SU-DHL-6 (cell line): ENCODE measurements at regions not wholly inside any gene's neighbourhood (a gene's known extent, or its start where the extent isn't known, plus 50 kb on each side); places are given as distances from the start of the nearest gene placed in this dataset.

Experiments used
- H2AFZ ChIP-seq: fragments of 200-600 bp; sonication (generic); 2 replicates; pipeline ENCODE4 v1.6.1; 2014; ENCODE audit warnings: low read depth, mild to moderate bottlenecking, moderate library complexity, mixed read lengths, antibody characterized with exemption, low read length; ENCODE audit not compliant: severe bottlenecking
- H3F3A ChIP-seq: fragments of 200-600 bp; shearing (Covaris generic); 2 replicates; pipeline ENCODE4 v1.6.0; 2016; ENCODE audit warnings: antibody characterized with exemption, mild to moderate bottlenecking; ENCODE audit not compliant: insufficient read depth
- H3K27ac ChIP-seq: fragments of 200-600 bp; sonication (generic); 2 replicates; pipeline ENCODE4 v1.5.1; 2016; ENCODE audit warnings: low read depth, mild to moderate bottlenecking, low read length, moderate library complexity, mixed read lengths
- H3K27me3 ChIP-seq: fragments of 200-600 bp; sonication (generic), shearing (Covaris generic); 2 replicates; pipeline ENCODE4 v1.6.0; 2014; ENCODE audit warnings: mild to moderate bottlenecking, low read length
- H3K36me3 ChIP-seq: fragments of 200-600 bp; sonication (generic); 2 replicates; pipeline ENCODE4 v1.6.1; 2014; ENCODE audit warnings: mild to moderate bottlenecking, low read length, mixed read lengths
- H3K4me2 ChIP-seq: fragments of 300-600, 200-600 bp; shearing (Covaris generic), sonication (generic); 2 replicates; pipeline ENCODE4 v1.6.0; 2014; ENCODE audit warnings: low read length, low read depth, mild to moderate bottlenecking; ENCODE audit not compliant: poor library complexity, severe bottlenecking
- H3K4me3 ChIP-seq: fragments of 200-600 bp; sonication (generic); 2 replicates; pipeline ENCODE4 v1.5.1; 2014; ENCODE audit warnings: antibody characterized with exemption, low read length, mild to moderate bottlenecking, mixed read lengths; ENCODE audit not compliant: insufficient read depth, poor library complexity, severe bottlenecking
- H3K79me2 ChIP-seq: fragments of 200-600 bp; sonication (generic); 2 replicates; pipeline ENCODE4 v1.6.1; 2014; ENCODE audit warnings: mild to moderate bottlenecking, low read length, moderate library complexity; ENCODE audit not compliant: insufficient read depth
- H3K9ac ChIP-seq: fragments of 200-600 bp; sonication (generic); 2 replicates; pipeline ENCODE4 v1.7.0; 2014; ENCODE audit warnings: mild to moderate bottlenecking, low read length
- H3K9me2 ChIP-seq: fragments of 200-600 bp; sonication (generic); replicated peaks from 2 replicates; pipeline ENCODE4 v1.6.1; 2014; ENCODE audit warnings: low read length; ENCODE audit not compliant: insufficient read depth
- H3K9me3 ChIP-seq: fragments of 200-600 bp; sonication (generic); 2 replicates; pipeline ENCODE4 v1.6.1; 2014; ENCODE audit warnings: low read length, mixed read lengths; ENCODE audit not compliant: insufficient read depth
- H4K20me1 ChIP-seq: fragments of 200-600 bp; sonication (generic); 2 replicates; pipeline ENCODE4 v1.6.1; 2014; ENCODE audit warnings: low read depth, mild to moderate bottlenecking, antibody characterized with exemption, low read length, moderate library complexity, mixed read lengths
- CTCF ChIP-seq: fragments of 200-600 bp; sonication (generic); IDR thresholded peaks from one replicate; pipeline ENCODE4 v1.5.1; 2017; ENCODE audit warnings: antibody characterized with exemption, mild to moderate bottlenecking, low read length, moderate library complexity; ENCODE audit not compliant: insufficient read depth, poor library complexity, severe bottlenecking
- EZH2phosphoT487 ChIP-seq: fragments of 200-600 bp; sonication (generic), shearing (Covaris generic); conservative IDR thresholded peaks from 2 replicates; pipeline ENCODE4 v1.6.1; 2018; ENCODE audit warnings: mild to moderate bottlenecking, antibody characterized with exemption, low read length, moderate library complexity, mixed read lengths

GRCh38 chr6:56347526-56347925 lies 100.1 kb upstream of the COL21A1 start:
- no peak overlapping the region for H3K4me3 ChIP-seq

GRCh38 chr6:56346958-56347357 lies 99.6 kb upstream of the COL21A1 start:
- no peak overlapping the region for H3K9ac ChIP-seq
- H4K20me1 ChIP-seq, result no peaks in the 10 kb centered on the region
- H3K9me2 ChIP-seq, result no peaks in the 10 kb centered on the region
- no peaks in the 10 kb centered on the region for H3K9me3 ChIP-seq
- H3K27ac ChIP-seq, result no peak overlapping the region
- no peak overlapping the region for H2AFZ ChIP-seq
- TF ChIP-seq CTCF (no peak), EZH2phosphoT487 (no peak)
- H3K4me3 ChIP-seq, result no peak overlapping the region
- no peaks in the 10 kb centered on the region for H3F3A ChIP-seq
- H3K79me2 ChIP-seq, result no peaks in the 10 kb centered on the region
- H3K27me3 ChIP-seq, result no peaks in the 10 kb centered on the region
- no peaks in the 10 kb centered on the region for H3K36me3 ChIP-seq
- H3K4me2 ChIP-seq, result no peak overlapping the region

More at GRCh38 chr6:56347526-56347925, 100.1 kb upstream of the COL21A1 start:
- no peak overlapping the region for H2AFZ ChIP-seq
- H4K20me1 ChIP-seq, result no peaks in the 10 kb centered on the region
- H3K9me2 ChIP-seq, result no peaks in the 10 kb centered on the region
- no peak overlapping the region for H3K4me2 ChIP-seq
- H3K79me2 ChIP-seq, result no peaks in the 10 kb centered on the region
- no peak for TF ChIP-seq EZH2phosphoT487
- no peak for TF ChIP-seq CTCF
- no peak overlapping the region for H3K27ac ChIP-seq
- no peaks in the 10 kb centered on the region for H3K36me3 ChIP-seq
- no peak overlapping the region for H3K9ac ChIP-seq
- no peaks in the 10 kb centered on the region for H3K9me3 ChIP-seq
- no peaks in the 10 kb centered on the region for H3K27me3 ChIP-seq
- H3F3A ChIP-seq, result no peaks in the 10 kb centered on the region

- no peaks in the 10 kb centered on the region for H3K9me2 ChIP-seq
- H3K27ac ChIP-seq, result no peak overlapping the region
- TF ChIP-seq CTCF (no peak), EZH2phosphoT487 (no peak)
- H3K36me3 ChIP-seq, result no peaks in the 10 kb centered on the region
- H3F3A ChIP-seq, result no peaks in the 10 kb centered on the region
- H3K4me3 ChIP-seq, result no peak overlapping the region
- no peaks in the 10 kb centered on the region for H3K79me2 ChIP-seq
- no peak overlapping the region for H2AFZ ChIP-seq
- H3K9ac ChIP-seq, result no peak overlapping the region
- no peaks in the 10 kb centered on the region for H3K9me3 ChIP-seq
- H3K27me3 ChIP-seq, result no peaks in the 10 kb centered on the region
- H4K20me1 ChIP-seq, result no peaks in the 10 kb centered on the region
- H3K4me2 ChIP-seq, result no peak overlapping the region
Observed at GRCh38 chr6:56345376-56345995, 98.1 kb upstream of the COL21A1 start.
